A673 (cell line): ENCODE measurements at regions not wholly inside any gene's neighbourhood (a gene's known extent, or its start where the extent isn't known, plus 50 kb on each side); places are given as distances from the start of the nearest gene placed in this dataset.

Source experiments
- BruUV-seq: library from RNA; stranded (reverse); fragments of 400-500 nt; replicated peaks from 2 replicates; lab custom pipeline; 2021; lab: Mats Ljungman, UMichigan
- CTCF ChIA-PET: fragments of 300-600 bp; sonication (Branson Sonifier 250); formaldehyde crosslinking; loops from one replicate; lab custom pipeline; 2022; ENCODE audit warnings: antibody characterized with exemption; lab: Charles Lee
- POLR2A ChIA-PET: fragments of 300-600 bp; sonication (Branson Sonifier 250); formaldehyde crosslinking; loops from one replicate; lab custom pipeline; 2022; ENCODE audit warnings: antibody characterized with exemption; ENCODE audit not compliant: low non-redundant PET; lab: Charles Lee
- DNase-seq: peaks from one replicate; pipeline ENCODE4 v3.0.0-alpha.2; 2015; ENCODE audit warnings: low spot score
- H3K27ac ChIP-seq: fragments of 200-600 bp; sonication (generic); 2 replicates; pipeline ENCODE4 v1.5.1; 2016; ENCODE audit warnings: mixed run types, low read depth, mild to moderate bottlenecking, mixed read lengths, antibody characterized with exemption, low read length; ENCODE audit not compliant: poor library complexity, severe bottlenecking
- H3K27me3 ChIP-seq: fragments of 200-600 bp; sonication (generic); replicated peaks from 2 replicates; pipeline ENCODE4 v1.6.1; 2017; ENCODE audit warnings: mixed run types, low read depth, mild to moderate bottlenecking, mixed read lengths, antibody characterized with exemption, low read length; ENCODE audit not compliant: insufficient read depth, poor library complexity
- H3K36me3 ChIP-seq: fragments of 200-600 bp; sonication (generic); 2 replicates; pipeline ENCODE4 v1.6.1; 2016; ENCODE audit warnings: mixed run types, mild to moderate bottlenecking, mixed read lengths, antibody characterized with exemption, low read length; ENCODE audit not compliant: insufficient read depth, poor library complexity, severe bottlenecking
- H3K4me1 ChIP-seq: fragments of 200-600 bp; sonication (generic); 2 replicates; pipeline ENCODE4 v1.6.1; 2017; ENCODE audit warnings: mixed run types, mild to moderate bottlenecking, mixed read lengths, antibody characterized with exemption, low read length; ENCODE audit not compliant: insufficient read depth, poor library complexity, severe bottlenecking
- H3K4me3 ChIP-seq: fragments of 200-600 bp; sonication (generic); 2 replicates; pipeline ENCODE4 v1.5.1; 2016; ENCODE audit warnings: low read depth, mixed run types, mild to moderate bottlenecking, mixed read lengths, low read length; ENCODE audit not compliant: poor library complexity, severe bottlenecking
- H3K9me3 ChIP-seq: fragments of 200-600 bp; sonication (generic); 2 replicates; pipeline ENCODE4 v1.6.1; 2016; ENCODE audit warnings: mixed run types, low read depth, mild to moderate bottlenecking, mixed read lengths, antibody characterized with exemption, low read length; ENCODE audit not compliant: poor library complexity, severe bottlenecking
- EZH2 ChIP-seq: fragments of 200-600 bp; sonication (generic); IDR thresholded peaks from 2 replicates; pipeline ENCODE4 v1.6.1; 2017; ENCODE audit warnings: borderline replicate concordance, low read depth, mild to moderate bottlenecking, mixed read lengths, antibody characterized with exemption, low read length; ENCODE audit not compliant: poor library complexity, severe bottlenecking
- intact Hi-C: fragments of 100-400 bp; cut with micrococcal nuclease; formaldehyde crosslinking; loops from one replicate; pipeline ENCODE4 v1.10.0; 2022; ENCODE audit not compliant: unreplicated experiment
- TF ChIP-seq, protein P1 (sequence below): fragments of 300-800, 200-600 bp; sonication (generic); conservative IDR thresholded peaks from 2 replicates; pipeline ENCODE4 v1.5.1; 2017; ENCODE audit warnings: low read depth, mild to moderate bottlenecking, antibody characterized with exemption, low read length, moderate library complexity, mixed read lengths

GRCh38 chr13:27709779-27710178 lies 82.5 kb upstream of the GSX1 start:
- Histone ChIP-seq H3K4me1 (no peaks in the 10 kb centered on the region), H3K9me3 (peaks cover 8% of the 10 kb centered on the region), H3K4me3 (no peak overlapping the region), H3K27ac (no peak overlapping the region), H3K27me3 (peaks cover 44% of the 10 kb centered on the region), H3K36me3 (no peaks in the 10 kb centered on the region)
- intact Hi-C loops = loop anchor here (10.0 kb wide), 1 partner anchor 175 kb away; no protein-coding TSS in a partner anchor
- BruUV-seq = no TSS peak
- ChIA-PET CTCF (no interaction called here), POLR2A (no interaction called here)
- DNase-seq = no peak
- no peak for TF ChIP-seq EZH2
- TF ChIP-seq, protein P1, sequence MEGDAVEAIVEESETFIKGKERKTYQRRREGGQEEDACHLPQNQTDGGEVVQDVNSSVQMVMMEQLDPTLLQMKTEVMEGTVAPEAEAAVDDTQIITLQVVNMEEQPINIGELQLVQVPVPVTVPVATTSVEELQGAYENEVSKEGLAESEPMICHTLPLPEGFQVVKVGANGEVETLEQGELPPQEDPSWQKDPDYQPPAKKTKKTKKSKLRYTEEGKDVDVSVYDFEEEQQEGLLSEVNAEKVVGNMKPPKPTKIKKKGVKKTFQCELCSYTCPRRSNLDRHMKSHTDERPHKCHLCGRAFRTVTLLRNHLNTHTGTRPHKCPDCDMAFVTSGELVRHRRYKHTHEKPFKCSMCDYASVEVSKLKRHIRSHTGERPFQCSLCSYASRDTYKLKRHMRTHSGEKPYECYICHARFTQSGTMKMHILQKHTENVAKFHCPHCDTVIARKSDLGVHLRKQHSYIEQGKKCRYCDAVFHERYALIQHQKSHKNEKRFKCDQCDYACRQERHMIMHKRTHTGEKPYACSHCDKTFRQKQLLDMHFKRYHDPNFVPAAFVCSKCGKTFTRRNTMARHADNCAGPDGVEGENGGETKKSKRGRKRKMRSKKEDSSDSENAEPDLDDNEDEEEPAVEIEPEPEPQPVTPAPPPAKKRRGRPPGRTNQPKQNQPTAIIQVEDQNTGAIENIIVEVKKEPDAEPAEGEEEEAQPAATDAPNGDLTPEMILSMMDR = no peak

DNA sequence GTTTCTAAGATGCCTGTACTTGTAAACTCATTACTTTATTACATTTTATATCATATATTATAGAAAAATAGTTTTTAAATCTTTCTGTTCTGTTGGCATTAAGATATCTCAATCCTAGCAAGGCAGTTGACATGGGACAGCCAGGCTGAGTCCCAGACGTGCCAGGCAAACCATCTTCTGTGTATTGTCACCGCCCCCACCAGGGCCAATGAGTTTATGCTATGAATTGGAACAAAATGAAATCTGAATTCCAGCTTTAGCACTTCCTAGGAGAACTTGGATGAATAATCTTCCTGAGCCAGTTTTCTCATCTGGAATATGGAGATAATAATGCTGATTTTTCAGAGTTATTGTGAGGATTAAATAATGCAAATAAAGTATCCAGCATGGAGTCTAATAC lies 79.9 kb upstream of the GSX1 start:
- BruUV-seq = no TSS peak
- POLR2A ChIA-PET = no interaction called here
- Histone ChIP-seq H3K36me3 (no peaks in the 10 kb centered on the region), H3K4me1 (no peaks in the 10 kb centered on the region), H3K27ac (no peak overlapping the region), H3K4me3 (no peak overlapping the region), H3K27me3 (peaks cover 35% of the 10 kb centered on the region), H3K9me3 (no peaks in the 10 kb centered on the region)
- CTCF ChIA-PET = no interaction called here
- TF ChIP-seq EZH2 = no peak
- TF ChIP-seq, protein P1 = peak; percentile 46
- intact Hi-C loops = loop anchor here (10.0 kb wide), 1 partner anchor 178 kb away; no protein-coding TSS in a partner anchor
- peak; percentile 30 for DNase-seq

- Histone ChIP-seq H3K27me3 (peaks cover 38% of the 10 kb centered on the region), H3K4me1 (no peaks in the 10 kb centered on the region), H3K27ac (no peak overlapping the region), H3K36me3 (no peaks in the 10 kb centered on the region), H3K4me3 (no peak overlapping the region), H3K9me3 (no peaks in the 10 kb centered on the region)
- BruUV-seq = no TSS peak
- CTCF ChIA-PET = no interaction called here
- no peak for TF ChIP-seq EZH2
- TF ChIP-seq, protein P1 = no peak
- intact Hi-C loops = loop anchor here (10.0 kb wide), 1 partner anchor 179 kb away; no protein-coding TSS in a partner anchor
- POLR2A ChIA-PET = interaction anchor here (0.6 kb wide), 1 partner anchor 817 kb away, joined by 5 read pairs; no protein-coding TSS in a partner anchor
- DNase-seq = no peak
Observed at GRCh38 chr13:27713767-27714166, 78.5 kb upstream of the GSX1 start.
